MCF 10A (cell line): ENCODE measurements at regions not wholly inside any gene's neighbourhood (a gene's known extent, or its start where the extent isn't known, plus 50 kb on each side); places are given as distances from the start of the nearest gene placed in this dataset.
"Not testable (repeated sequence)": the region's sequence is repeated elsewhere in the genome, so short reads cannot be mapped to it uniquely, and the experiment has no call there.

Source experiments
- BruUV-seq: library from RNA; stranded (reverse); fragments of 400-500 nt; replicated peaks from 2 replicates; lab custom pipeline; 2021; lab: Mats Ljungman, UMichigan
- CTCF ChIA-PET: fragments of 300-600 bp; sonication (Branson Sonifier 250); formaldehyde crosslinking; extraction: SDS; loops from one replicate; lab custom pipeline; 2021; ENCODE audit warnings: antibody characterized with exemption, inconsistent platforms; lab: Yijun Ruan, JAX
- POLR2A ChIA-PET: fragments of 300-600, 350-650 bp; sonication (Branson Sonifier 250); formaldehyde crosslinking; extraction: SDS; loops from one replicate; lab custom pipeline; 2020; ENCODE audit warnings: antibody characterized with exemption, inconsistent platforms; lab: Yijun Ruan, JAX
- DNase-seq: peaks from one replicate; pipeline ENCODE4 v3.0.0-alpha.2; 2018; ENCODE audit not compliant: unreplicated experiment
- H3K27ac Mint-ChIP-seq: one replicate; pipeline ENCODE4 v1.8.0; 2022; ENCODE audit warnings: mild to moderate bottlenecking, low read depth, mixed read lengths; ENCODE audit not compliant: unreplicated experiment
- H3K27me3 Mint-ChIP-seq: one replicate; pipeline ENCODE4 v1.8.0; 2022; ENCODE audit warnings: mixed read lengths; ENCODE audit not compliant: insufficient read depth, unreplicated experiment
- H3K36me3 Mint-ChIP-seq: one replicate; pipeline ENCODE4 v1.8.0; 2022; ENCODE audit warnings: mild to moderate bottlenecking, moderate library complexity, mixed read lengths; ENCODE audit not compliant: insufficient read depth, unreplicated experiment
- H3K4me1 Mint-ChIP-seq: one replicate; pipeline ENCODE4 v1.8.0; 2022; ENCODE audit warnings: mixed read lengths; ENCODE audit not compliant: insufficient read depth, unreplicated experiment
- H3K4me3 Mint-ChIP-seq: one replicate; pipeline ENCODE4 v1.8.0; 2022; ENCODE audit warnings: mild to moderate bottlenecking, moderate library complexity, mixed read lengths; ENCODE audit not compliant: unreplicated experiment
- H3K9me3 Mint-ChIP-seq: one replicate; pipeline ENCODE4 v1.8.0; 2022; ENCODE audit warnings: mixed read lengths; ENCODE audit not compliant: unreplicated experiment
- CTCF ChIP-seq: fragments of 200-600 bp; IDR thresholded peaks from one replicate; pipeline ENCODE4 v1.8.0; 2022; ENCODE audit warnings: antibody characterized with exemption, mild to moderate bottlenecking; ENCODE audit not compliant: unreplicated experiment
- intact Hi-C: fragments of 100-400 bp; cut with micrococcal nuclease; formaldehyde crosslinking; loops from 2 replicates; pipeline ENCODE4 v1.14.1; 2022

GRCh38 chr2:166768393-166769123, 119.7 kb upstream of the XIRP2 start:
- Mint-ChIP-seq H3K27ac (no peak overlapping the region), H3K4me1 (no peaks in the 10 kb centered on the region), H3K4me3 (no peak overlapping the region), H3K36me3 (peaks cover 6% of the 10 kb centered on the region), H3K9me3 (peaks cover 6% of the 10 kb centered on the region), H3K27me3 (no peaks in the 10 kb centered on the region)
- intact Hi-C loops, result no loop called here
- BruUV-seq, result no TSS peak
- TF ChIP-seq CTCF, result no peak
- ChIA-PET POLR2A (interaction anchor here (0.9 kb wide), 1 partner anchor 11 kb away, joined by 4 read pairs; no protein-coding TSS in a partner anchor), CTCF (interaction anchor here (1.0 kb wide), 1 partner anchor 230 kb away, joined by 3 read pairs; no protein-coding TSS in a partner anchor)
- no peak for DNase-seq

GRCh38 chr2:166766769-166767322, 121.4 kb upstream of the XIRP2 start:
- H3K36me3 Mint-ChIP-seq, CTCF ChIA-PET, H3K9me3 Mint-ChIP-seq, H3K4me3 Mint-ChIP-seq, POLR2A ChIA-PET, H3K27me3 Mint-ChIP-seq, intact Hi-C loops, H3K4me1 Mint-ChIP-seq, BruUV-seq, H3K27ac Mint-ChIP-seq, DNase-seq: not testable (repeated sequence)

GRCh38 chr2:166766220-166766619, 122.1 kb upstream of the XIRP2 start:
- TF ChIP-seq CTCF, result no peak
- BruUV-seq, result no TSS peak
- intact Hi-C loops, result no loop called here
- no peak for DNase-seq
- peaks cover 6% of the 10 kb centered on the region for H3K9me3 Mint-ChIP-seq
- CTCF ChIA-PET, result no interaction called here
- no peak overlapping the region for H3K27ac Mint-ChIP-seq
- H3K27me3 Mint-ChIP-seq, result no peaks in the 10 kb centered on the region
- H3K4me3 Mint-ChIP-seq, result no peak overlapping the region
- H3K36me3 Mint-ChIP-seq, result peaks cover 6% of the 10 kb centered on the region
- H3K4me1 Mint-ChIP-seq, result no peaks in the 10 kb centered on the region
- POLR2A ChIA-PET, result no interaction called here

GRCh38 chr2:166765141-166765540, 123.1 kb upstream of the XIRP2 start:
- POLR2A ChIA-PET, result no interaction called here
- H3K27me3 Mint-ChIP-seq, result no peaks in the 10 kb centered on the region
- peak; percentile 67 for DNase-seq
- no peaks in the 10 kb centered on the region for H3K9me3 Mint-ChIP-seq
- CTCF ChIA-PET, result interaction anchor here (0.6 kb wide), 1 partner anchor 17 kb away, joined by 3 read pairs; no protein-coding TSS in a partner anchor
- BruUV-seq, result no TSS peak
- no peaks in the 10 kb centered on the region for H3K4me1 Mint-ChIP-seq
- intact Hi-C loops, result no loop called here
- H3K36me3 Mint-ChIP-seq, result no peaks in the 10 kb centered on the region
- H3K27ac Mint-ChIP-seq, result no peak overlapping the region
- TF ChIP-seq CTCF, result no peak
- no peak overlapping the region for H3K4me3 Mint-ChIP-seq
